ENCODE measurements at regions not wholly inside any gene's neighbourhood (a gene's known extent, or its start where the extent isn't known, plus 50 kb on each side); places are given as distances from the start of the nearest gene placed in this dataset.

DNA sequence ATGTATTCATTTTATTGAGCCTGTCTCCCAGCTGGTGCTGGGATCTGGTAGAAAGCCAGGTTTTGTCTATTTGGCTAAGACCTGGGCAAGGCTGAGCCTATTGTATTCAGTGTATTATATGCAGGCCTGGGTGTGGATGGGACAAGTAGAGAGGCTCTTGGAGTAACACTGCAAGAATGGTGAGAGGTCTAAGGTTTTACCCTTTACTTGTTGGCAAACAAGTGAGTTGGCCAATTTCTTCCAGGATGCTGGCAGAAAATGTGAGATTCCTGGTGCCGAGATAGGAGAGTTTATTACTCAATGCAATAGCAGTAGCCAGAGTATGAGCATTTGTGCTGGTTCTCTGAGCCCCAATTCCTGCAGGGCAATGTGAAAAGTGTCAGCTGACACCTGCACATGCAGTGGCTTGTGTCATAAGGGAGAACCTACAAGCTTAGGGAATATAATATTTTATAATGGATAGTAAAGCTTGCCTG, 141.7 kb upstream of the PRLR start:
- Histone ChIP-seq H3K36me3 (ENCODE audit: control insufficient read depth, insufficient read depth, low read length) (no peaks in the 10 kb centered on the region), H3K4me1 (ENCODE audit: control insufficient read depth, insufficient read depth, low read length, poor library complexity, severe bottlenecking) (no peaks in the 10 kb centered on the region), H3K9me3 (ENCODE audit: control insufficient read depth, low read length) (no peaks in the 10 kb centered on the region), H3K27me3 (replicated peaks; ENCODE audit: control insufficient read depth, insufficient read depth, low read length, poor library complexity, severe bottlenecking) (no peaks in the 10 kb centered on the region), H3K4me3 (ENCODE audit: insufficient read depth, low read depth, low read length, poor library complexity, severe bottlenecking) (no peak overlapping the region), H3K27ac (ENCODE audit: insufficient read depth, low read length, poor library complexity, severe bottlenecking) (no peak overlapping the region)
- DNase-seq: no peak

DNA sequence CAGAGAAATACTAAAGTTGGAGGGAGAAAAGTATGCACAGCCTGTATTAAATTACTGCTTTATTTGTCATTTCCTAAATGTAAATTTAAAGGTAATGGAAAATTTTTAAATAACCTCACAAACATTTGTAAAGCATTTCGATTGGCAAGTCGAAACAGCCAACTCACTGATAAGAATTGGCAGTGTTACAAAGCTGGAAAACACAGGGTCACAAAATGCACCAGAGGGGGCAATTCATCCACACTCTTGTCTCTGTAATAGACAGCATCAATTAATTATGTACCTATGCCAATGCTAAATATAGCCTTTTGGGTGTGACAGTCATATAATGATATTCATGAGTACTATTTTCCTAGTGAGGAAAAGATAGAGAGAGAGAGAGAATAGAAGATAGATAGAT, 140.6 kb upstream of the PRLR start:
- Histone ChIP-seq H3K27me3 (replicated peaks; ENCODE audit: control insufficient read depth, insufficient read depth, low read length, poor library complexity, severe bottlenecking) (no peaks in the 10 kb centered on the region), H3K36me3 (ENCODE audit: control insufficient read depth, insufficient read depth, low read length) (no peaks in the 10 kb centered on the region), H3K4me1 (ENCODE audit: control insufficient read depth, insufficient read depth, low read length, poor library complexity, severe bottlenecking) (no peaks in the 10 kb centered on the region), H3K9me3 (ENCODE audit: control insufficient read depth, low read length) (no peaks in the 10 kb centered on the region), H3K27ac (ENCODE audit: insufficient read depth, low read length, poor library complexity, severe bottlenecking) (no peak overlapping the region), H3K4me3 (ENCODE audit: insufficient read depth, low read depth, low read length, poor library complexity, severe bottlenecking) (no peak overlapping the region)
- no peak for DNase-seq

DNA sequence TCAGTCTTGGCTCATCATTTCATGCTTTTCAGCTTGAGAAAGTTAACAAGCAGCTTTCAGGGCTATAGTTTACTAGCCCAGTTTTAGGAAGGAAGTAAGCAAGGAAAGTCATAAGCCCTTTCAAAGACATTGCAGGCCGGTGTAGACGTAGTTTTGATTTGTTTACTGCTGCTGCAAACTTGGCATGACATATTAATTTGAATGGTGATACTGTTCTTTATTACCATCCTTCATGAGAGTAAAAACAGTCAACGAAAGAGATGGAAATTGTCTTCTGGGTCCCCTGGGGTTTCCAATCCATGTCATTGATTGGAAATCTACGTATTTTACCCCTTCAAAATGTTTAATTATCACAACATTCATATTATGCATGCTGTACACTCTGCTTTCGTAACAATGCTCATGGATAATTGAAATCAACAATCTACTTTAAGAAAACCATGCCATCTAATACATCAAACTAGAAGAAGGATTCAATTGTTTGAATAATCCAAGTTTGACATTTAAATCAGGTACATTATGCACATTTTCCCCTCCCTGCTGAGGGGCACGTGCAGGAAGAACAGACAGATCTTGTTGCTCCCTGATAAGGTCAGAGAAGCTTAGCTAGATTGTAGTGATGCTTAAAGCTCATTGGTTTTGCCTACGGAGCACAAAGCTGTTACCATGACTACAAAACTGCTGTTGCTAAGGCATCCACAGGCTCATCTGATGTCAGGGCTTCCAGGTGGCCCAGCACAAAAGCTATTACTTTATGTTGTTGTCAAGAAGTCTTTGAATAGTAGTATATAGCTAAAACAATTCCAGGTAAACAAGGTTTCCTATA, 139.9 kb upstream of the PRLR start:
- Histone ChIP-seq H3K4me3 (ENCODE audit: insufficient read depth, low read depth, low read length, poor library complexity, severe bottlenecking) (no peak overlapping the region), H3K36me3 (ENCODE audit: control insufficient read depth, insufficient read depth, low read length) (no peaks in the 10 kb centered on the region), H3K9me3 (ENCODE audit: control insufficient read depth, low read length) (no peaks in the 10 kb centered on the region), H3K27ac (ENCODE audit: insufficient read depth, low read length, poor library complexity, severe bottlenecking) (no peak overlapping the region), H3K27me3 (replicated peaks; ENCODE audit: control insufficient read depth, insufficient read depth, low read length, poor library complexity, severe bottlenecking) (no peaks in the 10 kb centered on the region), H3K4me1 (ENCODE audit: control insufficient read depth, insufficient read depth, low read length, poor library complexity, severe bottlenecking) (no peaks in the 10 kb centered on the region)
- DNase-seq: no peak

DNA sequence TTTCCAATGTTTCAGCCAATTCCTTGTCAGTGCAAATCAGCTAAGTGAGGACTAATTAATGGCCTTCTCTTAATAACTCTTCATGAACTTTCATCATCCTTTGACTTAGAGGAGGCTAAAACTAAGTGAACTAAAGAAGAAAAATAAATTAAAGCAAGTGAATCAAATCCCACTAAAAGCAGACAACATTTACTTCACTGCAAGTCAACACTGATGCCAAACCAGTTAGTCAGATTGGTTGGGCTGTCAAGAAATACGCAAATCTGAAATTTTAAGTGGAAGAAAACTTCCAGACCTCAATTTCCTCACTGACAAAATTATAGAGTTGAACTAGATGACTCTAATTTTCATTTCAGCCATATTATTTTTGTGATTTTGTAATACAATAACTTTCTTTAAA, 137.2 kb upstream of the PRLR start:
- DNase-seq: no peak
- Histone ChIP-seq H3K4me1 (ENCODE audit: control insufficient read depth, insufficient read depth, low read length, poor library complexity, severe bottlenecking) (no peaks in the 10 kb centered on the region), H3K4me3 (ENCODE audit: insufficient read depth, low read depth, low read length, poor library complexity, severe bottlenecking) (no peak overlapping the region), H3K27me3 (replicated peaks; ENCODE audit: control insufficient read depth, insufficient read depth, low read length, poor library complexity, severe bottlenecking) (no peaks in the 10 kb centered on the region), H3K27ac (ENCODE audit: insufficient read depth, low read length, poor library complexity, severe bottlenecking) (no peak overlapping the region), H3K36me3 (ENCODE audit: control insufficient read depth, insufficient read depth, low read length) (no peaks in the 10 kb centered on the region), H3K9me3 (ENCODE audit: control insufficient read depth, low read length) (no peaks in the 10 kb centered on the region)

DNA sequence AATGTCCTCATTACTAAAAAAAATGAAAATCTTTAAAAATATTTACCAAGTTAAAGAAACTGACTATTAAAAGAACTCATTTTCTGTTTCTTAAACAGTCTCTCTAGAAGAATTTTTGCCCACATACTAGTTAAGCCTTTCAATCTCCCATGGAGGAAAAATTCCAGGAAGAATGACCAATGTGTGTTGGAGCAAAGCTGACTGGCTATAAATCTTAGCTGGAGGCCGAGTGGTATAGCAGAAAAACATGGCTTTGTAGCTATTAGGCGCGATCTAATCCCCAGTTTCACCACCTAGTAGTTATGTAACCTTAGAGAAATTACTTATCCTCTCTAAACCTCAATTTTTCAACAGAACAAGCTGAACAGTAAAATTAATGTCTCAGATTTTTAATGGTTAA, 135.5 kb upstream of the PRLR start:
- H3K4me3 ChIP-seq (ENCODE audit: insufficient read depth, low read depth, low read length, poor library complexity, severe bottlenecking): no peak overlapping the region
- no peaks in the 10 kb centered on the region for H3K36me3 ChIP-seq (ENCODE audit: control insufficient read depth, insufficient read depth, low read length)
- H3K27ac ChIP-seq (ENCODE audit: insufficient read depth, low read length, poor library complexity, severe bottlenecking): no peak overlapping the region
- no peaks in the 10 kb centered on the region for H3K9me3 ChIP-seq (ENCODE audit: control insufficient read depth, low read length)
- no peaks in the 10 kb centered on the region for H3K4me1 ChIP-seq (ENCODE audit: control insufficient read depth, insufficient read depth, low read length, poor library complexity, severe bottlenecking)
- no peak for DNase-seq
- H3K27me3 ChIP-seq (replicated peaks; ENCODE audit: control insufficient read depth, insufficient read depth, low read length, poor library complexity, severe bottlenecking): no peaks in the 10 kb centered on the region

DNA sequence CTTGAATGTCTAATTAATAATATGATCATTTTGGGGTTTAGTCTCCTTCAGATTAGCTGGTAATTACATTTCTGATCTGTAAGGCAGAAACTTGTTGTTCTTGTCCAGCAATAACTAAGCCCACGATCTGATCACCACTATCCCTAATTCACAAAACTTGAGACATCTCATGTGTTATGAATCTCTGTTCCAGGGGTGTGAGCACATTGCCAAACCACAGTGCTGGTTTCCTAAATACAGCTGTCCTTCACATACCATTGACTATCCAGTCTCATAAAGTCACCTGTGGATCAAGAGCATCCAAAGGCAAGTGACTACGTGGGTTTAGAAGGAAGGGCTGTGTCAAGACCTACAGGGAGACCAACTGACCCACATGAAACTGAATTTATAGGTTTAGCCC, 134.1 kb upstream of the PRLR start:
- H3K4me3 ChIP-seq (ENCODE audit: insufficient read depth, low read depth, low read length, poor library complexity, severe bottlenecking): no peak overlapping the region
- no peak for DNase-seq
- no peaks in the 10 kb centered on the region for H3K4me1 ChIP-seq (ENCODE audit: control insufficient read depth, insufficient read depth, low read length, poor library complexity, severe bottlenecking)
- no peaks in the 10 kb centered on the region for H3K36me3 ChIP-seq (ENCODE audit: control insufficient read depth, insufficient read depth, low read length)
- H3K27ac ChIP-seq (ENCODE audit: insufficient read depth, low read length, poor library complexity, severe bottlenecking): no peak overlapping the region
- H3K27me3 ChIP-seq (replicated peaks; ENCODE audit: control insufficient read depth, insufficient read depth, low read length, poor library complexity, severe bottlenecking): no peaks in the 10 kb centered on the region
- no peaks in the 10 kb centered on the region for H3K9me3 ChIP-seq (ENCODE audit: control insufficient read depth, low read length)

DNA sequence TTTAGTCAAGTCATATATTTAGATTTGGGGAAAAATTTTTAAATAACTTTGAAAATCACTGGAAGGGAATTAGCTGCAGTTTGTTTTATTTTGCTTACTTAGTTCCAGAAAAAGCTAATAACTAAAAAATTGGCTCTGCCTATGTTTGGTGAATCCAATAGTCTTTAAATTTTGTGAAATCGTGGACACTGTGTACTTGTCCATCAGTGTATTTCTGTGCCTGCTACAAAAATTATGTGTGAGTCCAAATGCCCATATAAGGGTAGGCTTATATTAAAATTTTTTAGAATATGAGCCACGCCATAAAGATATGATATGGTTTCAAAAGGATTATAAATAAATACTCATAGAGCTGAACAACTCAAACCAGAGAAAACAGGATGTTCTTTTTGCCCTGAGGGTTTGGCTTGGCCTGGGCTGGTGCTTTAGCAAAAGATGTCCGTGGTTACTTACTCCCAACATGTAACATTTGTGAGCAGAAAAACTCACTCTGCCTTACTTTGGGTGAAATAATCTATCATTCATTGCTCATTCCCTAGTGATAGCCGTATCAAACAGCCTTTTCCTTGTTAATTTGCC, 133.2 kb upstream of the PRLR start:
- no peak overlapping the region for H3K27ac ChIP-seq (ENCODE audit: insufficient read depth, low read length, poor library complexity, severe bottlenecking)
- no peaks in the 10 kb centered on the region for H3K27me3 ChIP-seq (replicated peaks; ENCODE audit: control insufficient read depth, insufficient read depth, low read length, poor library complexity, severe bottlenecking)
- no peak overlapping the region for H3K4me3 ChIP-seq (ENCODE audit: insufficient read depth, low read depth, low read length, poor library complexity, severe bottlenecking)
- no peaks in the 10 kb centered on the region for H3K9me3 ChIP-seq (ENCODE audit: control insufficient read depth, low read length)
- DNase-seq: no peak
- no peaks in the 10 kb centered on the region for H3K36me3 ChIP-seq (ENCODE audit: control insufficient read depth, insufficient read depth, low read length)
- H3K4me1 ChIP-seq (ENCODE audit: control insufficient read depth, insufficient read depth, low read length, poor library complexity, severe bottlenecking): no peaks in the 10 kb centered on the region

DNA sequence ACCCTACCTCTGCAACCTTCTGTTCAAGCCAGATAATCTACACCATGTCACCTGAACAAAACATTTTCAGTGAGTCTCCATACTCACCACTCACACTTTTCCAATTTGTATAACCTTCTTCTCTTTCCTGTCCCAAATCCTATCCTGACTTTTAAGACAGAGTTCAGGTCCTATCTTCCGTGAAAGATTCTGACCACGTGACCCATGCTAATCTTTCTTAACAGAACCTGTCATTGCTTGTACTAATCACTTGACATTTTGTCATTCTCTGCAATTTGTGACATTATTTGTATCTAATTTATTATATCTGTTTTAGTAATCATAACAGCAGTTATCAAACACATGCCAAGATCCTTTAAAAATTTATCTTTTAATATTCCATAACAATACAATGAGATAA, 132.5 kb upstream of the PRLR start:
- H3K36me3 ChIP-seq (ENCODE audit: control insufficient read depth, insufficient read depth, low read length): no peaks in the 10 kb centered on the region
- H3K4me1 ChIP-seq (ENCODE audit: control insufficient read depth, insufficient read depth, low read length, poor library complexity, severe bottlenecking): no peaks in the 10 kb centered on the region
- no peak for DNase-seq
- H3K4me3 ChIP-seq (ENCODE audit: insufficient read depth, low read depth, low read length, poor library complexity, severe bottlenecking): no peak overlapping the region
- H3K9me3 ChIP-seq (ENCODE audit: control insufficient read depth, low read length): no peaks in the 10 kb centered on the region
- no peaks in the 10 kb centered on the region for H3K27me3 ChIP-seq (replicated peaks; ENCODE audit: control insufficient read depth, insufficient read depth, low read length, poor library complexity, severe bottlenecking)
- H3K27ac ChIP-seq (ENCODE audit: insufficient read depth, low read length, poor library complexity, severe bottlenecking): no peak overlapping the region

DNA sequence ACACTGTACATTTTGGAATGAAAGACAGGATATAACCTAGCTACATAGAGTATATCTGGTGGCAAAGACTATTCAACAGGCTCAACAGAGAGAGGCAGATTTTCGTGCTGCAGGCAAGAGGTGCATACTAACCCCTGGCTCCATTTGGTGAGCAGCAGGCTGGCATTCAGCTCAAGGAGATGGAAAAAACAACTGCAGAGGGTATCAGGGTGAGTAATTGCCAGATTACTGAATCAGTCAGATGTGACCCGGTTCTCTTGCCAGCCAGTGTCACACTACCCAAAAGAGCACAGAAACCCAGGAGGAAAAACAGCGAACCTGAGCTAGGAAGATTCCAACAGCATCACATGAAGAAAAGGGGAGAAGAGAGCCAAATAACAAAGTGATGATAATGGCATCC, 130.4 kb upstream of the PRLR start:
- Histone ChIP-seq H3K27me3 (replicated peaks; ENCODE audit: control insufficient read depth, insufficient read depth, low read length, poor library complexity, severe bottlenecking) (no peaks in the 10 kb centered on the region), H3K9me3 (ENCODE audit: control insufficient read depth, low read length) (no peaks in the 10 kb centered on the region), H3K36me3 (ENCODE audit: control insufficient read depth, insufficient read depth, low read length) (no peaks in the 10 kb centered on the region), H3K4me1 (ENCODE audit: control insufficient read depth, insufficient read depth, low read length, poor library complexity, severe bottlenecking) (no peaks in the 10 kb centered on the region), H3K4me3 (ENCODE audit: insufficient read depth, low read depth, low read length, poor library complexity, severe bottlenecking) (no peak overlapping the region), H3K27ac (ENCODE audit: insufficient read depth, low read length, poor library complexity, severe bottlenecking) (no peak overlapping the region)
- no peak for DNase-seq

DNA sequence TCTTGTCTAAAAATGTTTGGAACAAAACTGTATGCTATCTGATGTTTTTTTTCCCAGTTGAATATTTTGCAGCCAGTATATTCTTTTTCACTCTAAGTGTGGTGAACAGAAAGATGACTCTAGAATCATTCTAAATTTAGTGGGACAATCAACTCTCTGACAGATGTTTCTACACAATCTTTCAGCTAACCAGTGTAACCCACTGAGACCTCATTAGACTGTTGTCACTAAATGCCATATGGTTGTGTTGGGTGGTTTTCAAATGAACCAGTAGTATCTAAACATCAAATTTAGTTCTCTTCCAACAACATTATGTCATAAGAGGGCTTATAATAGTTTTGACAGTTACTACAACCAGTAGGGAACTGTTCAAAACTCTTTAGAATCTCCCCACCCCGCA, 129.6 kb upstream of the PRLR start:
- H3K36me3 ChIP-seq (ENCODE audit: control insufficient read depth, insufficient read depth, low read length): no peaks in the 10 kb centered on the region
- H3K27ac ChIP-seq (ENCODE audit: insufficient read depth, low read length, poor library complexity, severe bottlenecking): no peak overlapping the region
- H3K4me3 ChIP-seq (ENCODE audit: insufficient read depth, low read depth, low read length, poor library complexity, severe bottlenecking): no peak overlapping the region
- no peaks in the 10 kb centered on the region for H3K9me3 ChIP-seq (ENCODE audit: control insufficient read depth, low read length)
- DNase-seq: no peak
- H3K4me1 ChIP-seq (ENCODE audit: control insufficient read depth, insufficient read depth, low read length, poor library complexity, severe bottlenecking): no peaks in the 10 kb centered on the region
- no peaks in the 10 kb centered on the region for H3K27me3 ChIP-seq (replicated peaks; ENCODE audit: control insufficient read depth, insufficient read depth, low read length, poor library complexity, severe bottlenecking)
